ENCODE measurements at regions not wholly inside any gene's neighbourhood (a gene's known extent, or its start where the extent isn't known, plus 50 kb on each side); places are given as distances from the start of the nearest gene placed in this dataset.
"Not testable (repeated sequence)": the region's sequence is repeated elsewhere in the genome, so short reads cannot be mapped to it uniquely, and the experiment has no call there.

- TF ChIP-seq CTCF (IDR thresholded peaks at IDR 0.05; ENCODE audit: low read depth, low read length); EZH2phosphoT487 (IDR thresholded peaks at IDR 0.05; ENCODE audit: low read depth): not testable (repeated sequence)
These were observed 82.2 kb upstream of the MITF start for GRCh38 chr3:69657030-69657429.

All from OCI-LY3 (cell line).